Mesodermal cell (in vitro differentiated cells): ENCODE measurements at regions not wholly inside any gene's neighbourhood (a gene's known extent, or its start where the extent isn't known, plus 50 kb on each side); places are given as distances from the start of the nearest gene placed in this dataset.
"Not testable (repeated sequence)": the region's sequence is repeated elsewhere in the genome, so short reads cannot be mapped to it uniquely, and the experiment has no call there.

ENCODE experiments used
- H3K27ac ChIP-seq: 2 replicates; pipeline ENCODE4 v1.7.0; 2013; ENCODE audit warnings: mild to moderate bottlenecking, low read depth, low read length, moderate library complexity; ENCODE audit not compliant: severe bottlenecking
- H3K36me3 ChIP-seq: 2 replicates; pipeline ENCODE4 v1.7.1; 2013; ENCODE audit warnings: mild to moderate bottlenecking, low read length, moderate library complexity; ENCODE audit not compliant: control insufficient read depth, insufficient read depth
- H3K4me1 ChIP-seq: one replicate; pipeline ENCODE4 v1.7.1; 2013; ENCODE audit warnings: mild to moderate bottlenecking, low read length; ENCODE audit not compliant: insufficient read depth, control insufficient read depth, poor library complexity, severe bottlenecking
- H3K4me3 ChIP-seq: 2 replicates; pipeline ENCODE4 v1.7.0; 2013; ENCODE audit warnings: low read length, control low read depth, mild to moderate bottlenecking; ENCODE audit not compliant: insufficient read depth, poor library complexity, severe bottlenecking; ENCODE audit errors: extremely low read depth
- H3K9me3 ChIP-seq: 2 replicates; pipeline ENCODE4 v1.7.1; 2013; ENCODE audit warnings: mild to moderate bottlenecking, low read length, moderate library complexity; ENCODE audit not compliant: control insufficient read depth
- WGBS, 2 experiments: methylation state at CpG; one replicate each; pipeline ENCODE4 v1.1.5; 2013; ENCODE audit warnings: missing lambda C conversion rate in 2 of 2; ENCODE audit not compliant: insufficient coverage in 2 of 2; 5-methylcytosine and 5-hydroxymethylcytosine counted together

DNA sequence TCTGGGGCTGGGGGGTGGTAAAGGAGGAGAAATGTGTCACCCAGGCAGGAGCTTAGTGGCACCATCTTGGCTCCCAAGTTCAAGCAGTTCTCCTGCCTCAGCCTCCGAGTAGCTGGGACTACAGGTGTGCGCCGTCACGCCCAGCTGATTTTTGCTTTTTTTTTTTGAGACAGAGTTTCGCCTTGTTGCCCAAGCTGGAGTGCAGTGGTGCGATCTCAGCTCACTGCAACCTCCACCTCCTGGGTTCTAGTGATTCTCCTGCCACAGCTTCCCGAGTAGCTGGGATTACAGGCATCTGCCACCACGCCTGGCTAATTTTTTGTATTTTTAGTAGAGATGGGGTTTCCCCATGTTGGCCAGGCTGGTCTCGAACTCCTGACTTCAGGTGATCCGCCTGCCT is 82.1 kb upstream of the METTL9 start:
- not testable (repeated sequence) for H3K9me3 ChIP-seq, H3K4me3 ChIP-seq, H3K27ac ChIP-seq
- H3K36me3 ChIP-seq = peaks cover 13% of the 10 kb centered on the region
- peaks cover 22% of the 10 kb centered on the region for H3K4me1 ChIP-seq
- 81 to 92% methylated on average over 6 of the region's 10 CpGs for WGBS, 2 experiments

DNA sequence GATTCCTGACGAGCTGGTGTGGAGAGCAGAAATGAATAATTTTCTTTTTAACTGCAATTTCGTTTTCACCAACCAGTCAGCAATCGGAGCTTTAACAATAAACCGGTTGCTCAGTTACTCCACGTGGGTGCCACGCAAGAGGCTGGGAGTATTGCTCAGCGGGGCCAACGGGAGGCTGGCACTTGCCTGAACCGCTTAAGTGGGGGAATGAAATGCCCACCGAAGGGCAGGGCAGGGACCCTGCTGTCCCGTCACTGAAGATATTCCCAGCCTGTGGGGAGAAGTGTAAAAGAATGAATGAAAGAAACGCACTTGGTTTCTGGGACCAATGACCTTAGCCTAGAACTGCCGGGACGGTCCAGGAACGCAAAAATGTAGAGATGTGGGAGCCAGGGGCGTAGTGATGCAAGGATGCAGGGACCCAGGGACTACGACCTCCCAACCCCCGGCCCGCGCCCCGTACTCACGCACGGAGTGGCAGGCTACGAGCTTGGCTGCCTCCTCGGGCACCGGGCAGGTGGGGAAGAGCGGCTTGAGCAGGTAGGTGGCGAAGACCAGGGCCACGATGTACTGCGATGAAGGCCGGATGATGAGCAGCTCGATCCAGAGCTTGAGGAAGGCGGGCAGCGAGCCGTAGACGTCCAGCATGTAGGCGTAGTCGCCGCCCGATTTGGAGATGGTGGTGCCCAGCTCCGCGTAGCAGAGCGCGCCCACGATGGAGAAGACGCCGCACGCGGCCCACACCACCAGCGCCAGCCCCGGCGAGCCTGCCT is 79.8 kb upstream of the METTL9 start:
- not testable (repeated sequence) for H3K9me3 ChIP-seq, H3K36me3 ChIP-seq, H3K4me1 ChIP-seq
- WGBS, 2 experiments = 0% methylated on average over 9 to 19 of the region's 52 CpGs
- peak overlapping the region; percentile 36 for H3K27ac ChIP-seq
- H3K4me3 ChIP-seq = peak overlapping the region; percentile 59

DNA sequence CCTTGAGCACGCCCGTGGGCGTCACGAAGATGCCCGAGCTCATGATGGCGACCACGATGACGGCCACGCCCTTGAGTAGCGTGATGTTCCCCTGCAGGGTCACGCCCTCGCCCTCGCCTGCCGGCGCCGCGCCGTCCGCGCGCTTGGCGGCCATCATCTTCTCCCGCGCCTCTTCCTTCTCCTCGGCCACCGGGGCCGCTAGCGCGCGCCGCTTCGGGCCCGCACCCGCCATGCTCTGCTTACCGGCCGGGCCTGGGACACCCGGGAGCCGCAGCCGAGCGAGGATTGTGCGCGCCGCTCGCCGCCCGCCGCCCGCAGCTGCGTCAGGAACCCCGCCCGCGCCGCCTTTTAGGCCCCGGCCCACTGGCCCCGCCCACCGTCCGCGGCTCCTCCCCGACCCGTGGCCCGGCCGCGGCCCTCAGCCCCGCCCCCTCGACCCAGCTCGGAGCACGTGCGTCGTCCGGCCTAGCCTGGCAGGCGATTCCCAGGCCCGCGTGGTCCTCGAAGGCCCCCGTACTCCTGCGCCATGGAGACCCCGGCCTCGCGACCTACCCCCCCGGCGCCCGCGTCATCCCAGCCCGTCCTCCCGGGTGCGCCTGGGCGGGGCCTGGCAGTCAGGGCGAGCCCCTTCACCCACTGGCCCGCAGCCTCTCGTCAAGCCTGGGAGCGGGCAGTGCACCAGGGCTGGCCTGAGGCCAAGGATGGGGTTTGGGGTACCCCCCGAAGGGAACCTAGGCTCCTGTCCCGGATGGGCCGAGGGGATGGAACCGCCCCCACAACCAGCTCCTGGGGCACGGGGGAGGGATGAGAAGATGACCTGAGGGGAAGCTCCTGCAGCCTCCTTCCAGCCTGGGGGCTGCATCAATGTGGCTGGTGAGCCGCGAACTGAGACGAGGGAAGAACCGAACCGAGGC is 79.0 kb upstream of the METTL9 start:
- H3K9me3 ChIP-seq, H3K36me3 ChIP-seq, H3K4me1 ChIP-seq: not testable (repeated sequence)
- 0% methylated on average over 81 to 82 of the region's 101 CpGs for WGBS, 2 experiments
- Histone ChIP-seq H3K4me3 (peak overlapping the region; percentile 59), H3K27ac (peak overlapping the region; percentile 96)

DNA sequence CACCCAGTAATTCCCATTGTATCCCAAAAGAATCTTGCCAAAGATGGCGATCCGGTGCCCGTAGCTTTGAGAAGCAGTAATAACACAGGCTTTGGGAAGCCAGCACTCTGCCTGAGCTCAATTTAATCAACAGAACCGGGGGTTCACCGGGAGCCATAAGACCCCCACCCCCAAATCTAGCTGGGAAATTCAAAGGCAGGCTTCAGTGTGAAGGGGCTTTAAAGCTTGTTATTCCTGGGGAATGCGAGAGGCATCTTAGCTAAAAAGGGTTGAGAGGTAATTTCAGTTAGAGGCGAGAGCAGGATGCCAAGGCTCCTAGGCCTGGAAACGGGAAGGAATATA is 78.4 kb upstream of the METTL9 start:
- H3K9me3 ChIP-seq, H3K36me3 ChIP-seq, H3K4me1 ChIP-seq: not testable (repeated sequence)
- Histone ChIP-seq H3K4me3 (peak overlapping the region; percentile 24), H3K27ac (peak overlapping the region; percentile 96)
- WGBS, 2 experiments = 0% methylated on average over 2 of the region's 8 CpGs; no CpG with 5 or more reads in 1 of the 2 experiments

DNA sequence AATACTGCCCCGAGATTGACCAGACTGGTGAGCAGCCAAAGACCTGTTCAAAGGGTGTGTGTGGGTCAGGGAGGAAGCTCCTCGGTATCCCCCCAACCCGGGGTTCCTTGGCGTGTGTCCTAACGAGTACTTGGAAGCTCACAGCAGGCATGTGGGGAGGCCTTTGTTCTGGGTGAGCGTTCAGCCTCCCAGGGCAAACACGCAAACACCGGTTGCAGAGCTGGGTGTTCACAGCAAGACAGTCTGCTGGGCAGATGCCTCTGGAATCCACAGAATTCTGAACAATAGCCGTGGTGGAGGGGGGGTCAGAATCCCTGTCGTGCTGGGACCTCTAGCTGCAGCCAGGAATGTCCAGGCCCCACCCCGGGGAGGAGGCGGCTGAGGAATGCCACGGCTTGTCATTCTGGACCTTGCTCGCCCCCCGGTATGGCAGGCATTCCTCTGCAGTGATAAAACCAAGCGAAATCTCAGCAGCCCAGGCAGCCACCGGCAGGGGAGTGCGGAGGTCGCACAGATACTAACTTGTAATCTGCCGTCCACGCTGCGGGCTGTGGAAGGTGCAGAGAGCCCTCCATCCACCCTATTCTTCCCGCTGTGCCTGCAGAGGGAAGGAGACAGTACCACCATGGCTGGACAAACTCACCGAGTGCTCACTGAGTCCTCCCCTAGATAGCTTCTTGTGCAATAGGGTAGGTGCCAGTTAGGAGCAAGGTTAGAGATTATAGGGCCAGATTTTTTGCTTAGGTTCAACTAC is 77.8 kb upstream of the METTL9 start:
- not testable (repeated sequence) for H3K4me1 ChIP-seq

DNA sequence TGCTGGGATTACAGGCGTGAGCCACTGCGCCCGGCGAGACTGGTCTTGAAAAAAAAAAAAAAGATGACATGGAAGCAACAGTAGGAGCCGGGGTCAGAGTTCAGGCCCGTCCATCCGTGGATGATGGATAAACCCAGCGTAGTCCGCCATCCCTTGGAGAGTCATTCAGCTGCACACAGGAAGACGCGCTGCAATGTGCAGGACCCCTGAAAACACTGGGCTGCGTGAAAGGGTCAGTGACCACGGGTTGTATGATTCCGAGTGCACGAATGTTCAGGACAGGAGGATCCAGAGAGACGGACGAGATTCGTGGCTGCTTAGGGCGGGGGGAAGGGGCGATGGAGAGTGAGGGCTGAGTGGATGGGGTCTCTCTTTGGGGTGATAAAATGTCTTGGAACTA is 76.5 kb upstream of the METTL9 start:
- H3K36me3 ChIP-seq, H3K4me3 ChIP-seq, H3K27ac ChIP-seq, H3K4me1 ChIP-seq, H3K9me3 ChIP-seq: not testable (repeated sequence)
- WGBS, 2 experiments = 93 to 96% methylated on average over 15 to 18 of the region's 20 CpGs

More for the DNA sequence above, 77.8 kb upstream of the METTL9 start:
- 0 to 2% methylated on average over 13 of the region's 24 CpGs for WGBS, 2 experiments
- not testable (repeated sequence) for H3K36me3 ChIP-seq, H3K9me3 ChIP-seq
- Histone ChIP-seq H3K4me3 (peak overlapping the region; percentile 24), H3K27ac (peak overlapping the region; percentile 96)

DNA sequence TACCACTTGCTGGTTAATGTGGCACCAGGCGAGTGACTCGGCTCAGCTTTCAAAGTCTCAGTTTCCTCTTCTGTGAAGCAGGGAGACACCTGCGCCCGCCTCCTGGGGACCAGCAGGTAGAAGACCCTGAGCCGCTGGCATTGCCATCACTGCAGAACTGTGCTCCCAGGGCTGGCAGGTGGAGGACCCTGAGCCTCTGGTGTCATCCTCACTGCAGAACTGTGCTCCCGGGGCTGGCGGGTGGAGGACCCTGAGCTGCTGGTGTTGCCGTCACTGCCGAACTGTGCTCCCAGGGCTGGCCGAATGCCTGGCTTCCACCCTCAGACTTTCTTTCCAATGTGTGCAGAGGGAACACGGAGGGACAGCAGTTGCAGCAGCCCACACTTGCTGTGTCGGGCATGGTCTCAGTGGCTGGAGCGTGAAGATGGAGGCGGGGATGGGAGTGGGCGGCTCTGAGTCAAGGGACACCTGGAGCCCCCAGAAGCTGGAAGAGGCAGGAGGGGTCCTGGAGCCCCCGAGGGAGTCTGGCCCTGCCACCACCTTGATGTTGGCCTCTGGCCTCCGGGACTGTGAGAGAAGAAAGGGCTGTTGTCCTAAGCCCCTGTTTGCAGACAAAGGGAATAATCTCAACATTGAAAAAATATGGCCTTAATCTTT is 75.8 kb upstream of the METTL9 start:
- no peaks in the 10 kb centered on the region for H3K36me3 ChIP-seq
- H3K9me3 ChIP-seq = no peaks in the 10 kb centered on the region
- peaks cover 4% of the 10 kb centered on the region for H3K4me1 ChIP-seq
- no peak overlapping the region for H3K4me3 ChIP-seq
- H3K27ac ChIP-seq = no peak overlapping the region
- 93 to 95% methylated on average over 15 to 17 of the region's 17 CpGs for WGBS, 2 experiments

DNA sequence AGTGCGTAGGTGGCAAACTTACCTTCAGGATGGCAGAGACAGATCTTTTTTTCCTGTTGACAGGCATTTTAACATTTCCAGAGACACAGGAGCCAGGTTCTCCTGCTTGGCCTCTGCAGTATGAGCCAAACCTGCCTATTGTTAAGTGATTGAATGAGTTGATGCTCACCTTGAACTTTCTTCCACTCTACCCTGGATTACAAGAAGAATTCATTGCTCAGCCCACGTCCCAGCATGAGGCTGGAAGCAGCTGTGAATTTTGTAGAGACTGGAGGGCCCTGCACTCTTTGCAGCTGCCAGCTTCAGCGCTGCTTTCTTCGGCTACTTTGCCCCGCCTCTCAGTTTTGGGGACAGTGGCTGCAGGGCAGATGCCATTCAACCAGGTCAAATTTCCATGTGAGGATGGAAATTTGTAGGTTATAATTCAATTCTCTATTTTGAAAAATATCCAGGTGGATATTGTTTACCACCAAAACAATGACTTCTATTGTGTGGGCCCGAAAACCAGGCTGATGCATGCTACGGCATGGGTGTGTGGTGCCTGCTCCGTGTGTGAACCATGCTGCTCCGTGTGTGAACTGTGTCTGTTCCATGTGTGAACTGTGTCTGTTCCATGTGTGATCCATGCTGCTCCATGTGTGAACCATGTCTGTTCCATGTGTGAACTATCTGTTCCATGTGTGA is 75.2 kb upstream of the METTL9 start:
- no peaks in the 10 kb centered on the region for H3K9me3 ChIP-seq
- 81 to 85% methylated on average over 8 to 9 of the region's 9 CpGs for WGBS, 2 experiments
- peaks cover 4% of the 10 kb centered on the region for H3K4me1 ChIP-seq
- no peak overlapping the region for H3K4me3 ChIP-seq
- H3K27ac ChIP-seq = no peak overlapping the region
- H3K36me3 ChIP-seq = no peaks in the 10 kb centered on the region

DNA sequence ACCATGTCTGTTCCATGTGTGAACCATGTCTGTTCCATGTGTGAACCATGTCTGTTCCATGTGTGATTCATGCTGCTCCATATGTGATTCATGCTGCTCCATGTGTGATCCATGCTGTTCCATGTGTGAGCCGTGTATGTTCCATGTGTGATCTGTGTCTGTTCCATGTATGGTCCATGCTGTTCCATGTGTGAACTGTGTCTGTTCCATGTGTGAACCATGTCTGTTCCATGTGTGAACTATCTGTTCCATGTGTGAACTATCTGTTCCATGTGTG is 74.7 kb upstream of the METTL9 start:
- not testable (repeated sequence) for H3K9me3 ChIP-seq, H3K27ac ChIP-seq
- 100% methylated on average over 1 of the region's 1 CpG for WGBS, 2 experiments

More for the DNA sequence above, 74.7 kb upstream of the METTL9 start:
- not testable (repeated sequence) for H3K4me3 ChIP-seq, H3K4me1 ChIP-seq, H3K36me3 ChIP-seq
